Ishikawa (cell line): ENCODE measurements at regions not wholly inside any gene's neighbourhood (a gene's known extent, or its start where the extent isn't known, plus 50 kb on each side); places are given as distances from the start of the nearest gene placed in this dataset.

Experiments used
- EP300 ChIP-seq: IDR thresholded peaks from 2 replicates; pipeline ENCODE4 v1.6.1; 2012; ENCODE audit warnings: borderline replicate concordance
- RAD21 ChIP-seq: IDR thresholded peaks from 2 replicates; pipeline ENCODE4 v1.6.1; 2012; ENCODE audit warnings: low read depth
- REST ChIP-seq: IDR thresholded peaks from 2 replicates; pipeline ENCODE4 v1.6.1; 2012; ENCODE audit warnings: low read depth, mild to moderate bottlenecking
- TAF1 ChIP-seq: IDR thresholded peaks from 2 replicates; pipeline ENCODE4 v1.6.1; 2012; ENCODE audit warnings: low read depth, mild to moderate bottlenecking

- TF ChIP-seq REST, result no peak
- TF ChIP-seq TAF1, result no peak
- no peak for TF ChIP-seq EP300
- TF ChIP-seq RAD21, result no peak
Observed at GRCh38 chr14:71489742-71490141, 442.5 kb upstream of the RGS6 start.
